NCI-H1417 treated with DMSO at 0.1 percent for 48 hours (cell line): ENCODE measurements at regions not wholly inside any gene's neighbourhood (a gene's known extent, or its start where the extent isn't known, plus 50 kb on each side); places are given as distances from the start of the nearest gene placed in this dataset.

ENCODE experiments used
- DNase-seq: peaks from one replicate; lab custom pipeline; 2025; lab: John Stamatoyannopoulos, UW

- DNase-seq, result no peak
Observed at GRCh38 chr2:60603533-60604190, 50.2 kb upstream of the BCL11A start.

GRCh38 chr2:60604486-60605064 lies 51.1 kb upstream of the BCL11A start:
- DNase-seq, result no peak

GRCh38 chr2:60605866-60606265 lies 52.4 kb upstream of the BCL11A start:
- DNase-seq, result no peak

GRCh38 chr2:60608679-60609078 lies 55.2 kb upstream of the BCL11A start:
- DNase-seq, result no peak

- DNase-seq, result no peak
Observed at GRCh38 chr2:60612033-60612432, 58.6 kb upstream of the BCL11A start.

- no peak for DNase-seq
Observed at GRCh38 chr2:60614319-60614718, 60.9 kb upstream of the BCL11A start.

GRCh38 chr2:60621688-60622429 lies 68.4 kb upstream of the BCL11A start:
- DNase-seq, result no peak

GRCh38 chr2:60623040-60623439 lies 69.6 kb upstream of the BCL11A start:
- no peak for DNase-seq

GRCh38 chr2:60627412-60627811 lies 74.0 kb upstream of the BCL11A start:
- DNase-seq, result no peak

GRCh38 chr2:60628026-60628425 lies 74.6 kb upstream of the BCL11A start:
- no peak for DNase-seq

GRCh38 chr2:60628615-60629304 lies 75.3 kb upstream of the BCL11A start:
- DNase-seq, result no peak

- no peak for DNase-seq
Observed at GRCh38 chr2:60629305-60629662, 75.8 kb upstream of the BCL11A start.

- DNase-seq, result no peak
Observed at GRCh38 chr2:60629801-60630385, 76.4 kb upstream of the BCL11A start.

GRCh38 chr2:60633615-60634014 lies 80.2 kb upstream of the BCL11A start:
- peak; percentile 92 for DNase-seq

GRCh38 chr2:60634438-60634837 lies 81.0 kb upstream of the BCL11A start:
- DNase-seq, result no peak

GRCh38 chr2:60641811-60642788 lies 88.6 kb upstream of the BCL11A start:
- DNase-seq, result peak; percentile 9

- no peak for DNase-seq
Observed at GRCh38 chr2:60643747-60644146, 90.3 kb upstream of the BCL11A start.

- DNase-seq, result no peak
Observed at GRCh38 chr2:60644951-60645350, 91.5 kb upstream of the BCL11A start.

GRCh38 chr2:60648191-60648590 lies 94.7 kb upstream of the BCL11A start:
- DNase-seq, result no peak

GRCh38 chr2:60649721-60650120 lies 96.3 kb upstream of the BCL11A start:
- DNase-seq, result no peak

- no peak for DNase-seq
Observed at GRCh38 chr2:60652832-60653340, 99.4 kb upstream of the BCL11A start.
